GM21529 (cell line): ENCODE measurements at regions not wholly inside any gene's neighbourhood (a gene's known extent, or its start where the extent isn't known, plus 50 kb on each side); places are given as distances from the start of the nearest gene placed in this dataset.
"Not testable (repeated sequence)": the region's sequence is repeated elsewhere in the genome, so short reads cannot be mapped to it uniquely, and the experiment has no call there.

Experiments
- ATAC-seq: cut with Tn5 transposase; IDR thresholded peaks from one replicate; pipeline ENCODE4 v1.9.1; 2021; ENCODE audit not compliant: unreplicated experiment

DNA sequence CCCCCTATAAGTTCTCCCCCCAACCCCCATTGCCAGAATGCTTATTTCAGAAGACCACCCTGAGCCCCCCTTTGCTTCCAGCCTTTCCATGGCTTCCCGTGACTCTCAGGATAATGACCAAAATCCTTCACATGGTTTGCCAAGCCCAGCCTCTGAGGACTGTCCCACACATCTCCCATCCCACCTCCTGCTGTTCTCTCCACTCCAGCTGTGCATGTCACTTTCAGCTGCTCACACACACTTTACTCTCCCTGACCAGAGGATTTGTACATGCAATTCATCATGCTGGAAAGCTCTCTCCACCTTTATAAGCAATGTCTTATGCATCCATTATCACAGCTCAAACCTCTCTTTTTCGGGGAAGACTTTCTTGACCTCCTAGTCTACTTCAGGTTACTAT is 164.2 kb downstream of the PRL start:
- ATAC-seq, result no peak

DNA sequence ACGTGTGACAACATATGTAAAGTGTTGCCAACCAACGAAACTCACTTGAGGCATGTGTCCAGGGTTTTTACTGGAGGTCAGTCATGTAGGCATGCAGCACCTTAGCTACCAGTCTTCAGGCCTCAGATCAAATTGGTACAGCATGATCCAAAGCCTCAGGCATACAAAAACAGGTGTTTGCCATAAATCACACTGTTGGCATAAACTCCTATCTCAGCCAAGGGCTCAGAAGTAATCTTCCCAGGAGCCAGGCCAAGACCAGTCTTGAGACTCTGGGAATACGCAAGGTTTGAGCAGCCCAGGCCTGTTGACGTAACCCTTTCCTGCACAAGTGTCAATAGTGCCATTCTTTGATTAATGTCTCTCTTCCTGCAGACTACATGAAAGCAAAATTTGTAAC is 163.5 kb downstream of the PRL start:
- no peak for ATAC-seq

GRCh38 chr6:22134308-22134707 is 162.5 kb downstream of the PRL start:
- ATAC-seq, result no peak

GRCh38 chr6:22135395-22135794 is 161.4 kb downstream of the PRL start:
- no peak for ATAC-seq

DNA sequence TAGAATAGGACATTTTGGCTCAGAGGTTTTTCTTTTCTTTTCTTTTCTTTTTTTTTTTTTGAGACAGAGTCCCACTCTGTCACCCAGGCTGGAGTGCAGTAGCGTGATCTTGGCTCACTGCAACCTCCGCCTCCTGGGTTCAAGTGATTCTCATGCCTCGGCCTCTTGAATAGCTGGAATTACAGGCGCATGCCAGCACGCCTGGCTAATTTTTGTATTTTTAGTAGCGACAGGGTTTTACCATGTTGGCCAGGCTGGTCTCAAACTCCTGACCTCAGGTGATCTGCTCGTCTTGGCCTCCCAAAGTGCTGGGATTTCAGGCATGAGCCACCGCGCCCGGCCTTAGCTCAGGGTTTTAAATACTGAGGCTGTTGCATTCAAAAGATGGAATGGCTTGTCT is 156.1 kb downstream of the PRL start:
- not testable (repeated sequence) for ATAC-seq

DNA sequence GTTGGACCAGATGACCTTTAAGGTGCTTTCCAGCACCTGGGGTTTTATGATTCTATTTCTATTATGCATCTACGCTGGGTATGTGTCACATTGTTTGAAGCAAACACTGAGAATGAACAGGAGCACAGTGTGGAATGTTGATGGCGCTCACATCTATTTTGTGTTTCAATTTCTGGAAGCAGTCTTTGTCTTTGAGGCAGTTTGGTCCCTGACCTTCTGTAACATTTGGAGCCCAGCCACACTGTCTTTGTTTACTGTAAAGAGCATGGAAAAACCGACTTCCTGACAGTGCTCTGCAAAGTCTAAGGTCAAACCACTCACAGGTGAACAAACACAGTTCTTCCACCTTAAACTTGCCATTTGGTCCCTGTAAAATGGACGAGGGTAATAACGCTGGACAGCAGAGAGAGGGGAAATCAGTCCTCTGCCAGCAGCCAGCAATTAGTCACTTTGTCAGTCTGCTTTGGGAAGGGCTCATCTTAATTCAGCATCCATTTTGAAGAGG is 155.5 kb downstream of the PRL start:
- ATAC-seq, result no peak

GRCh38 chr6:22142856-22143255 is 154.0 kb downstream of the PRL start:
- no peak for ATAC-seq

GRCh38 chr6:22145376-22145775 is 151.5 kb downstream of the PRL start:
- ATAC-seq, result no peak

DNA sequence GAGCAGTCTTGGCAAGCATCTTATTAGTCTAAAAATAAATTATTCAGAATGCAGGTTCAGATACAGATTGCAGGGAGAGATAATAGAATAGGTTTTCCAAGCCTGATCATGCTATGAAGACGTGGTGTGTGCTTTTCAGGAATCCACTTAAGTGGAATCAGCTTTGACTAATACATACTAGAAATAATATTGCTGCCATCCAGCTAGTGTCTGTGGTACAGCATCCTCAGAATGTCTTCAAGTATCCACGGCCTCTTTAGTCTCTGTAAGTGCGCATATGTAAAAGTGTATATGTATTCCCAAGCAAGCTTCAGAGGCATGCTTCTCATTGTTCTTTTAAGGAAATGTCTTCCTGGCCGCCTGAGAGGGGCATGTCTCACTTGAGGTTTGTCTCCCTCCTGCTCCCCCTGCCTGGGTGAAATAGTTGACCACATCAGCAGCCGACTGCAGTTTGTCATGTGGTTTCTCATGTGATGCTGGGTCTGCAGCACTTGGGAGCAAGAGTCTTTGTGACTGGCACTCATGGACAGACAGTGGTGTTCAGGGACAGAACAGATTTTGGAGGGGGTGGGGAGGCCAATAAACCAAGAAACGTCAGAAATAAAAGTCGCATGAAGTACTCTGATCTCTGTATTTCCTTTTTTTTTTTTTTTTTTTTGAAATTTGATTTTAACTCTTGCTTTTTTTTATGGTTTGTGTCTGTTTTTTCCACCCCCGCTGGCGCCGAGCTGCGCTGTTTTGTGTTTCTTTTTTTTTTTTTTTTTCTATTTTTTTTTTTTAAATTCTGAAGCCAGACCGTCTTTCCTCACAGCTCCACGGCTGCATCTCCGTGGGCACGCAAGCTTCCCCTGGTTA is 150.8 kb downstream of the PRL start:
- no peak for ATAC-seq

GRCh38 chr6:22146678-22146930 is 150.2 kb downstream of the PRL start:
- no peak for ATAC-seq

DNA sequence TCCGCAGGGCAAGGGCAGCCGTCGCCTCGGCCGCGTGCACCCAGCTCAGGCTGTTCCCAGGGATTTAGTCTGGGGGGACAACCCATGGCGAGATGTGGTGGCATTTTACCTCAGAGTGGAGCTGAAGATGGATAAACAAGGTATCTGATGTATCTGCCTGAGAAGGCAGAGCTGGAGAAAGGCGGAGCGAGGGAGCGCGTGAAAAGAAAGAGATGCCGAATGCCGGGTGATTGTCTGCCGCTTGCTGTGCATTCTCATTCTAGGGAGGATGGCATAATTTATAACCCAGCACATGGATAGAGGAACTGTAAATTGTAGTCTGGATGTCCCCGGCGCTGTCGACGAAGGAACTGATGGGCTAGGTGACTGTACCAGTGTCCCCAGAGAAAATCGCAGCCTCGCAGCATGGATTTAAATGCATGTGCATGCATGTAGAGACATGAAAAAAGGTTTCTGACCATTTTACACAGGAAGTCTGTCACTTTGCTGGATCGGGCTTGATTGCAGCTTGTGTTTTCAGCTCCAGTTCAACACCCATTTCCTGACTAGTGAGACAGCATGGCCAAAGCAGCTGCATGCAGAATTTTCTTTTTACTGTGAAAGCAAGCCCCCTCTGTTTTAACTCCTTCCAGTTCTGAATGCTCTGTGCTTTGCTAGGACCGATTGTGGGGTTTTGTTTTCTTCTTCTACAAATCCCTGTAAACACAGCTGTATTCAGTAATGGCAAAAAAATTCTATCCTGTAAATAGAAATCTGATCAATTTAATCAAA is 149.7 kb downstream of the PRL start:
- no peak for ATAC-seq

GRCh38 chr6:22147921-22148776 is 148.7 kb downstream of the PRL start:
- ATAC-seq, result no peak

- no peak for ATAC-seq
Measured at GRCh38 chr6:22149096-22149495, 147.7 kb downstream of the PRL start.

DNA sequence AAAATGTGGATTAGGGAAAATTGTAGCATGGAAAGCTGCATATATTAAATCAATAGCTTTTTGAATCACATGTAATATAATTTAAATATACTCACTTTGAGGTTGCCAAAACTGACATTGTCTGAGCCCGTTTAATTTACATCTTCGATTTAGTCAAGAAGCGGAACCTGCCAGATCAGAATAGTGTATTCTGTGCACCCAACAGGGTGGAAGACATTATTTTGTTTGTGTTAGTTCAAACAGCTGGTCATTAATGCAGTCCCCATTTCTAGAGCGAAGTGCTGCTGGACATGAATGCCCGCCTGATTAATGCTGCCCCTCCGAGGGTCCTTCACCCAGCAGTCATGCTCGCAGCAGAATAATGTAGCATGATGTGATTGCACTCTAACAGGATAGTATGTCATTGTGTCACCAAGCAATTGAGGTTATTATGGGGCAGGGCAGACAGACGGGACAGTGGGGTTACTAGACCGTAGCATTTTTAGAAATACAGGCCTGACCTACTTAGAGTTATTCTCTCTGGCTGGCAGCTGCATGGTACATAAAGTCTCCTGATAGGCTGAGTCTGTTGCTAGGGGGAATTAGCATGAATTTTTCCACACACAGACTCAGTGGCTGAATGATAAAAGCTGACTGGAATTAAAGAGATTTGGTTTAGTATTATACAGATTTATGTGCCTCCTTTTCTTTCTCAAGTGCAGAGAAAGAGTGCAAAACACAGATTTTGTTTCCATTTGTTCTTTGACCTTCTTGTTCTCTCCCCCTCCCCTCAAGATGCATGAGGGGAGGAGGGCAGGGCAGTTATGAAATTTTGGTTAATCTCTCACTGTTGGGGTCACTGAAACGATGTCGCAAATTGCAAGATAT is 147.1 kb downstream of the PRL start:
- no peak for ATAC-seq

- ATAC-seq, result no peak
Measured at GRCh38 chr6:22150368-22151035, 146.3 kb downstream of the PRL start.

GRCh38 chr6:22151892-22152291 is 144.9 kb downstream of the PRL start:
- no peak for ATAC-seq

DNA sequence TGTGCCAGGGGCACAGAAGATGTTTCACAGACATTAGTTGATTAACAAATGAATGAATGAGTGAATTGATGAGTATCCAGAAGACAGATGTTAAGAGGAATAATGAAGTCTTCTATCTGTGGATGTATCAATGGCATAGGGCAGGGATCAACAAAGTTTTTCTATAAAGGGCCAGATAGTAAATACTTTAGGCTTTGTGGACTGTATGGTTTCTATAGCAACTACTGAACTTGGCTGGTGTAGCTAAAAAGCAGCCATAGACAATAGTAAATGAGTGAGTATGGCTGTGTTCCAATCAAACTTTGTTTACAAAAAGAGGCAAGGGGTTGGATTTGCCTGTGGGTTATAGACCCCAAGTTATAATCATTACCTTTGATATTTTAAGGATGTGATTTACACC is 144.0 kb downstream of the PRL start:
- no peak for ATAC-seq

DNA sequence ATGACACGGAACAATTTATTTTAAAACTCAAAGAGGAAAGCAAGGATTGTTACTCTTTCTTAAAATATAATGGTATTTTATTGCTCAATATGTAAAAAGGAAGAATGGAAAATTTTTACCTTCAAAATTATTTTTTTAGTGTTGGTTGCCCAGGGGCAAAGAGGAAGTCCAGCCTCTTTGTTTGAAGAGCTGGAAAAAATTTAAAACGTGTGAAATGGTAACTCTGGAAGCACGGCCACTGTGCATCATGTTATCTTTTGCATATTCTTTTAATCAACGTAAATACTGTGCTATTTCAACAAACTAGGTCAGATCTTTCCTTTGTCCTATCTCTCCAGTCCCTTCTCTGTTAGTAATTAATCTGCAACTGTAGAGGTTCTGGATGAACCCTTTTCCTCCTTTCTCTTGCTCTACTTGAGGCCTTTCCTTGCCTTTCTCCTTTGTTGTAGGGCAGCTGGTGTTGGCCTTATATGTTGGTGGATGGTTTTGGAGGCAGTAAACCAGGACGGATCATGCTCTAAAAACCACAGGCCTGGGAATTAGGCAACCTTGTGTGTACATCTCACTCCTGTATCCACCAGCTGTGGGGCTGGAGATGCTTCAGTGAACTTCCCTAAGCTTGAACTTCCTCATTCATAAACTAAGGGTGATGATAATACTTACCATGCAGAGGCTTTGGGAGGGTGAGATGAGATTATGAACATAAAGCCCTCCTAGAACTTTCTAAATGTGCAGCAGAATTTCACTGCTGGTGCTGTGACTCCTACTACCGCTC is 143.3 kb downstream of the PRL start:
- no peak for ATAC-seq

GRCh38 chr6:22155551-22155950 is 141.3 kb downstream of the PRL start:
- no peak for ATAC-seq
